IMR-90 (cell line): ENCODE measurements at regions not wholly inside any gene's neighbourhood (a gene's known extent, or its start where the extent isn't known, plus 50 kb on each side); places are given as distances from the start of the nearest gene placed in this dataset.
"Not testable (repeated sequence)": the region's sequence is repeated elsewhere in the genome, so short reads cannot be mapped to it uniquely, and the experiment has no call there.

ENCODE experiments used
- BHLHE40 ChIP-seq: fragments of 150-350 bp; IDR thresholded peaks from 2 replicates; pipeline ENCODE4 v1.6.1; 2016; ENCODE audit warnings: mild to moderate bottlenecking, low read depth, low read length
- ELK1 ChIP-seq: fragments of 150-350 bp; IDR thresholded peaks from 2 replicates; pipeline ENCODE4 v1.6.1; 2016; ENCODE audit warnings: low read depth, mild to moderate bottlenecking, low read length, moderate library complexity, borderline replicate concordance
- MAFK ChIP-seq: IDR thresholded peaks from 2 replicates; pipeline ENCODE4 v1.6.1; 2012; ENCODE audit warnings: low read depth, low read length, improper control_type of control experiment
- MAZ ChIP-seq: IDR thresholded peaks from 2 replicates; pipeline ENCODE4 v1.6.1; 2012; ENCODE audit warnings: low read depth, mild to moderate bottlenecking, low read length, improper control_type of control experiment, moderate library complexity, borderline replicate concordance
- MXI1 ChIP-seq: IDR thresholded peaks from 2 replicates; pipeline ENCODE4 v1.6.1; 2012; ENCODE audit warnings: low read depth, mild to moderate bottlenecking, low read length, moderate library complexity, borderline replicate concordance
- POLR2A ChIP-seq: IDR thresholded peaks from 2 replicates; pipeline ENCODE4 v1.6.1; 2012; ENCODE audit warnings: mild to moderate bottlenecking, low read depth, low read length
- RCOR1 ChIP-seq: IDR thresholded peaks from 2 replicates; pipeline ENCODE4 v1.6.1; 2012; ENCODE audit warnings: mild to moderate bottlenecking, low read length, improper control_type of control experiment; ENCODE audit not compliant: insufficient replicate concordance
- RFX5 ChIP-seq: IDR thresholded peaks from 2 replicates; pipeline ENCODE4 v1.8.0; 2012; ENCODE audit warnings: low read depth, mild to moderate bottlenecking, low read length, moderate library complexity
- SMC3 ChIP-seq: fragments of 150-350 bp; IDR thresholded peaks from 2 replicates; pipeline ENCODE4 v1.6.1; 2016; ENCODE audit warnings: low read depth, mild to moderate bottlenecking, antibody characterized with exemption, low read length, moderate library complexity
- TF ChIP-seq, protein P1 (sequence below): conservative IDR thresholded peaks from 2 replicates; pipeline ENCODE4 v1.5.1; 2012; ENCODE audit warnings: mild to moderate bottlenecking, low read depth, low read length, improper control_type of control experiment
- TF ChIP-seq, protein P2 (sequence below): fragments of 150-350 bp; IDR thresholded peaks from 2 replicates; pipeline ENCODE4 v1.6.1; 2017; ENCODE audit warnings: mild to moderate bottlenecking, antibody characterized with exemption, low read length, low read depth

GRCh38 chr2:89026296-89026695 is 334.8 kb downstream of the RPIA start:
- not testable (repeated sequence) for TF ChIP-seq MXI1, POLR2A, RFX5, ELK1, BHLHE40, MAFK, RCOR1, SMC3, MAZ
- TF ChIP-seq, protein P1, sequence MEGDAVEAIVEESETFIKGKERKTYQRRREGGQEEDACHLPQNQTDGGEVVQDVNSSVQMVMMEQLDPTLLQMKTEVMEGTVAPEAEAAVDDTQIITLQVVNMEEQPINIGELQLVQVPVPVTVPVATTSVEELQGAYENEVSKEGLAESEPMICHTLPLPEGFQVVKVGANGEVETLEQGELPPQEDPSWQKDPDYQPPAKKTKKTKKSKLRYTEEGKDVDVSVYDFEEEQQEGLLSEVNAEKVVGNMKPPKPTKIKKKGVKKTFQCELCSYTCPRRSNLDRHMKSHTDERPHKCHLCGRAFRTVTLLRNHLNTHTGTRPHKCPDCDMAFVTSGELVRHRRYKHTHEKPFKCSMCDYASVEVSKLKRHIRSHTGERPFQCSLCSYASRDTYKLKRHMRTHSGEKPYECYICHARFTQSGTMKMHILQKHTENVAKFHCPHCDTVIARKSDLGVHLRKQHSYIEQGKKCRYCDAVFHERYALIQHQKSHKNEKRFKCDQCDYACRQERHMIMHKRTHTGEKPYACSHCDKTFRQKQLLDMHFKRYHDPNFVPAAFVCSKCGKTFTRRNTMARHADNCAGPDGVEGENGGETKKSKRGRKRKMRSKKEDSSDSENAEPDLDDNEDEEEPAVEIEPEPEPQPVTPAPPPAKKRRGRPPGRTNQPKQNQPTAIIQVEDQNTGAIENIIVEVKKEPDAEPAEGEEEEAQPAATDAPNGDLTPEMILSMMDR: not testable (repeated sequence)
- TF ChIP-seq, protein P2, sequence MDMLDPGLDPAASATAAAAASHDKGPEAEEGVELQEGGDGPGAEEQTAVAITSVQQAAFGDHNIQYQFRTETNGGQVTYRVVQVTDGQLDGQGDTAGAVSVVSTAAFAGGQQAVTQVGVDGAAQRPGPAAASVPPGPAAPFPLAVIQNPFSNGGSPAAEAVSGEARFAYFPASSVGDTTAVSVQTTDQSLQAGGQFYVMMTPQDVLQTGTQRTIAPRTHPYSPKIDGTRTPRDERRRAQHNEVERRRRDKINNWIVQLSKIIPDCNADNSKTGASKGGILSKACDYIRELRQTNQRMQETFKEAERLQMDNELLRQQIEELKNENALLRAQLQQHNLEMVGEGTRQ: not testable (repeated sequence)
